ENCODE measurements at regions not wholly inside any gene's neighbourhood (a gene's known extent, or its start where the extent isn't known, plus 50 kb on each side); places are given as distances from the start of the nearest gene placed in this dataset.
A peak's percentile ranks its signal among the peaks of the same experiment; 100 is the strongest.

GRCh38 chr4:84243685-84244084 is 255.4 kb downstream of the NKX6-1 start:
- TF ChIP-seq, protein P1, sequence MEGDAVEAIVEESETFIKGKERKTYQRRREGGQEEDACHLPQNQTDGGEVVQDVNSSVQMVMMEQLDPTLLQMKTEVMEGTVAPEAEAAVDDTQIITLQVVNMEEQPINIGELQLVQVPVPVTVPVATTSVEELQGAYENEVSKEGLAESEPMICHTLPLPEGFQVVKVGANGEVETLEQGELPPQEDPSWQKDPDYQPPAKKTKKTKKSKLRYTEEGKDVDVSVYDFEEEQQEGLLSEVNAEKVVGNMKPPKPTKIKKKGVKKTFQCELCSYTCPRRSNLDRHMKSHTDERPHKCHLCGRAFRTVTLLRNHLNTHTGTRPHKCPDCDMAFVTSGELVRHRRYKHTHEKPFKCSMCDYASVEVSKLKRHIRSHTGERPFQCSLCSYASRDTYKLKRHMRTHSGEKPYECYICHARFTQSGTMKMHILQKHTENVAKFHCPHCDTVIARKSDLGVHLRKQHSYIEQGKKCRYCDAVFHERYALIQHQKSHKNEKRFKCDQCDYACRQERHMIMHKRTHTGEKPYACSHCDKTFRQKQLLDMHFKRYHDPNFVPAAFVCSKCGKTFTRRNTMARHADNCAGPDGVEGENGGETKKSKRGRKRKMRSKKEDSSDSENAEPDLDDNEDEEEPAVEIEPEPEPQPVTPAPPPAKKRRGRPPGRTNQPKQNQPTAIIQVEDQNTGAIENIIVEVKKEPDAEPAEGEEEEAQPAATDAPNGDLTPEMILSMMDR (IDR thresholded peaks at IDR 0.05; ENCODE audit: low read depth, low read length): no peak
- Histone ChIP-seq H3K4me3 (no peak overlapping the region), H3K9me3 (ENCODE audit: low read depth) (no peaks in the 10 kb centered on the region), H3K4me1 (ENCODE audit: low read depth) (no peaks in the 10 kb centered on the region), H3K36me3 (no peaks in the 10 kb centered on the region), H3K27ac (no peak overlapping the region), H3K27me3 (no peaks in the 10 kb centered on the region)
- DNase-seq (ENCODE audit: low read depth in 1 of 2, low spot score in 1 of 2): no peak

GRCh38 chr4:84239278-84239845 is 259.7 kb downstream of the NKX6-1 start:
- TF ChIP-seq, protein P1 (IDR thresholded peaks at IDR 0.05; ENCODE audit: low read depth, low read length): no peak
- Histone ChIP-seq H3K4me3 (no peak overlapping the region), H3K27ac (no peak overlapping the region), H3K4me1 (ENCODE audit: low read depth) (no peaks in the 10 kb centered on the region), H3K9me3 (ENCODE audit: low read depth) (no peaks in the 10 kb centered on the region), H3K27me3 (no peaks in the 10 kb centered on the region), H3K36me3 (no peaks in the 10 kb centered on the region)
- no peak for DNase-seq (ENCODE audit: low read depth in 1 of 2, low spot score in 1 of 2)

DNA sequence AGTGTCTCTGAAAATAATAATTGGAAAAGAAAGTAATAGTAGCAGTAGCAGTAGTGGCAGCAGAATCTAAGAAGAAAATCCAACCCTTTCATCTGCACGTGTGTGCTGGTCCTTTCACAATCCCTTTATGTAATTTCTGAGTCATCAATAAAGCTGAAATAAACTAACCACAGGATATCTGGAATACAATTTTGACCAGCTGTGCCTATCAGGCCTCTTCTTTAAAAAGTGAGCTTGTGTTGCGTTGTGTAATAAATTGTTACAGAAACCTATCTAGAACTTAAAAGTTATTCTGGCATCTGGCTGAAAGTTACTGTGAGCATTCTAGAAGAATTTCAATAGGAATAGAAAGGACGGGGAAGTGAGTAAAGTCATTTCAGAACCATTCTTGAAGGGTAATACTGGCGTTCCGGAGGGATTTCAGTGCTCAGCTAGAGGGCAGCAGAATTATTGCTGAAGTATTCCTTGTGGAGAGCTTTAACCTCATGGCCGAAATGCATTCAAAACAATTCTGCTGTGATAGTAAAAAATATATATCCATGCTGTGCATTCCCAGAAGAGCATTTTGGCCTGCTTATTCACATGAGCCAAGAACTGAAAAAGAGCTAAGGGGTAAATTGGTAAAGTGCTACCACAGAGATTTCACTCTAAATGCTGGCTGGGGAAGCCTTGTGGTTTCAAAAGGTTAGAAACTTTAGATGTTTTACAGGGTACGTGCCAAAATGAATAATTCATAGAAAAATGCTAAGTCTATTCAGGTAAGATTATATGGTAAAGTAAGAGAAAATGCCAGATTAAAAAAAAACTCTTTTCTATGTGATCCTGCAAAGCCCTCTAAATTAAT is 260.6 kb downstream of the NKX6-1 start:
- TF ChIP-seq, protein P1 (IDR thresholded peaks at IDR 0.05; ENCODE audit: low read depth, low read length): no peak
- Histone ChIP-seq H3K4me1 (ENCODE audit: low read depth) (no peaks in the 10 kb centered on the region), H3K9me3 (ENCODE audit: low read depth) (no peaks in the 10 kb centered on the region), H3K4me3 (no peak overlapping the region), H3K27ac (no peak overlapping the region), H3K36me3 (no peaks in the 10 kb centered on the region), H3K27me3 (no peaks in the 10 kb centered on the region)
- DNase-seq (ENCODE audit: low read depth in 1 of 2, low spot score in 1 of 2): peak in 1 of 2 donors; percentile 0

DNA sequence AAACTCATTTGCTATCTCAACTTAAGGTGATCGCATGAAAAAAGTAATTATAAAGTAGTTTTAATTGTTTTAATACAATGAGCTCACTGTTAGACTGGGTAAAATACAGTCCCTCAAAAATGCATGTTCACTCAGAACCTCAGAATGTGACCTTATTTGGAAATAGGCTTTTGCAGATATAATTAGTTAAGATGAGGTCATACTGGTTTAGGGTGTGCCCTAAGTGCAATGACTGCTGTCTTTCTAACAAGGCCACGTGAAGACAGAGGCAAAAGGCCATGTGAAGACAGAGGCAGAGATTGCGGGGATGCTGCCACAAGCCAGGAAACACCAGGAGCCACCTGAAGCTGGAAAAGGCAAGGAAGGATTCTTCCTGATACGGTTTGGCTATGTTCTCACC is 262.1 kb downstream of the NKX6-1 start:
- no peak for DNase-seq (ENCODE audit: low read depth in 1 of 2, low spot score in 1 of 2)
- TF ChIP-seq, protein P1 (IDR thresholded peaks at IDR 0.05; ENCODE audit: low read depth, low read length): no peak
- Histone ChIP-seq H3K4me3 (no peak overlapping the region), H3K27ac (no peak overlapping the region), H3K9me3 (ENCODE audit: low read depth) (no peaks in the 10 kb centered on the region), H3K36me3 (no peaks in the 10 kb centered on the region), H3K27me3 (no peaks in the 10 kb centered on the region), H3K4me1 (ENCODE audit: low read depth) (no peaks in the 10 kb centered on the region)

- H3K4me1 ChIP-seq (ENCODE audit: low read depth): no peaks in the 10 kb centered on the region
- no peaks in the 10 kb centered on the region for H3K36me3 ChIP-seq
- H3K9me3 ChIP-seq (ENCODE audit: low read depth): no peaks in the 10 kb centered on the region
- no peak for DNase-seq (ENCODE audit: low read depth in 1 of 2, low spot score in 1 of 2)
- TF ChIP-seq, protein P1 (IDR thresholded peaks at IDR 0.05; ENCODE audit: low read depth, low read length): no peak
- H3K27me3 ChIP-seq: no peaks in the 10 kb centered on the region
- H3K4me3 ChIP-seq: no peak overlapping the region
- no peak overlapping the region for H3K27ac ChIP-seq
These were observed 263.8 kb downstream of the NKX6-1 start for GRCh38 chr4:84235126-84235944.
